GM21381 (cell line): ENCODE measurements at regions not wholly inside any gene's neighbourhood (a gene's known extent, or its start where the extent isn't known, plus 50 kb on each side); places are given as distances from the start of the nearest gene placed in this dataset.

ENCODE experiments used
- ATAC-seq: cut with Tn5 transposase; IDR thresholded peaks from one replicate; pipeline ENCODE4 v1.9.1; 2021; ENCODE audit warnings: mild to moderate bottlenecking, moderate library complexity; ENCODE audit not compliant: unreplicated experiment

- ATAC-seq = no peak
Measured at GRCh38 chr3:159904911-159905310, 83.7 kb upstream of the IL12A start.

- ATAC-seq = no peak
Measured at GRCh38 chr3:159907828-159908227, 80.8 kb upstream of the IL12A start.

- ATAC-seq = peak; percentile 83
Measured at GRCh38 chr3:159910991-159911663, 77.5 kb upstream of the IL12A start.

- ATAC-seq = no peak
Measured at GRCh38 chr3:159911664-159912037, 77.0 kb upstream of the IL12A start.

GRCh38 chr3:159913712-159914414 lies 74.8 kb upstream of the IL12A start:
- no peak for ATAC-seq

GRCh38 chr3:159914426-159914825 lies 74.2 kb upstream of the IL12A start:
- ATAC-seq = no peak

GRCh38 chr3:159916052-159916451 lies 72.6 kb upstream of the IL12A start:
- no peak for ATAC-seq

GRCh38 chr3:159917141-159917540 lies 71.5 kb upstream of the IL12A start:
- no peak for ATAC-seq

- ATAC-seq = peak; percentile 73
Measured at GRCh38 chr3:159919873-159920272, 68.8 kb upstream of the IL12A start.

GRCh38 chr3:159922193-159922840 lies 66.3 kb upstream of the IL12A start:
- no peak for ATAC-seq

GRCh38 chr3:159922861-159923312 lies 65.7 kb upstream of the IL12A start:
- ATAC-seq = peak; percentile 94

GRCh38 chr3:159923336-159923735 lies 65.3 kb upstream of the IL12A start:
- ATAC-seq = no peak

- no peak for ATAC-seq
Measured at GRCh38 chr3:159923956-159924355, 64.7 kb upstream of the IL12A start.

- no peak for ATAC-seq
Measured at GRCh38 chr3:159924411-159924810, 64.2 kb upstream of the IL12A start.

- ATAC-seq = no peak
Measured at GRCh38 chr3:159925248-159925647, 63.4 kb upstream of the IL12A start.

GRCh38 chr3:159926573-159926972 lies 62.1 kb upstream of the IL12A start:
- no peak for ATAC-seq

- no peak for ATAC-seq
Measured at GRCh38 chr3:159928071-159928491, 60.6 kb upstream of the IL12A start.

GRCh38 chr3:159928666-159929065 lies 60.0 kb upstream of the IL12A start:
- ATAC-seq = no peak

- peak; percentile 70 for ATAC-seq
Measured at GRCh38 chr3:159929171-159930141, 59.2 kb upstream of the IL12A start.

GRCh38 chr3:159934216-159934615 lies 54.4 kb upstream of the IL12A start:
- ATAC-seq = no peak

- no peak for ATAC-seq
Measured at GRCh38 chr3:159936541-159936940, 52.1 kb upstream of the IL12A start.
